ENCODE measurements at regions not wholly inside any gene's neighbourhood (a gene's known extent, or its start where the extent isn't known, plus 50 kb on each side); places are given as distances from the start of the nearest gene placed in this dataset.
A peak's percentile ranks its signal among the peaks of the same experiment; 100 is the strongest.

GRCh38 chr20:51969191-51969590 is 166.9 kb upstream of the SALL4 start:
- no peak overlapping the region for H3K9ac ChIP-seq (ENCODE audit: low read depth in 1 of 2, low read length in 2 of 2)
- H3K27ac ChIP-seq (ENCODE audit: low read depth in 2 of 2, low read length in 2 of 2) = no peak overlapping the region
- H3K9me3 ChIP-seq (ENCODE audit: control insufficient read depth in 2 of 2, low read length in 2 of 2) = no peaks in the 10 kb centered on the region
- H3K4me1 ChIP-seq (ENCODE audit: control insufficient read depth in 2 of 2, insufficient read depth in 2 of 2, low read length in 2 of 2) = no peaks in the 10 kb centered on the region
- H3K36me3 ChIP-seq (ENCODE audit: control insufficient read depth in 2 of 2, insufficient read depth in 2 of 2, low read length in 2 of 2) = no peaks in the 10 kb centered on the region
- no peak overlapping the region for H3K4me3 ChIP-seq (ENCODE audit: low read length in 2 of 2)
- no peaks in the 10 kb centered on the region for H3K27me3 ChIP-seq (ENCODE audit: control insufficient read depth in 2 of 2, insufficient read depth in 2 of 2, low read length in 2 of 2)

GRCh38 chr20:51968151-51968550 is 165.8 kb upstream of the SALL4 start:
- Histone ChIP-seq H3K4me3 (ENCODE audit: low read length in 2 of 2) (no peak overlapping the region), H3K9me3 (ENCODE audit: control insufficient read depth in 2 of 2, low read length in 2 of 2) (no peaks in the 10 kb centered on the region), H3K36me3 (ENCODE audit: control insufficient read depth in 2 of 2, insufficient read depth in 2 of 2, low read length in 2 of 2) (no peaks in the 10 kb centered on the region), H3K27ac (ENCODE audit: low read depth in 2 of 2, low read length in 2 of 2) (no peak overlapping the region), H3K4me1 (ENCODE audit: control insufficient read depth in 2 of 2, insufficient read depth in 2 of 2, low read length in 2 of 2) (no peaks in the 10 kb centered on the region), H3K27me3 (ENCODE audit: control insufficient read depth in 2 of 2, insufficient read depth in 2 of 2, low read length in 2 of 2) (no peaks in the 10 kb centered on the region), H3K9ac (ENCODE audit: low read depth in 1 of 2, low read length in 2 of 2) (no peak overlapping the region)

- no peak overlapping the region for H3K27ac ChIP-seq (ENCODE audit: low read depth in 2 of 2, low read length in 2 of 2)
- no peaks in the 10 kb centered on the region for H3K4me1 ChIP-seq (ENCODE audit: control insufficient read depth in 2 of 2, insufficient read depth in 2 of 2, low read length in 2 of 2)
- H3K36me3 ChIP-seq (ENCODE audit: control insufficient read depth in 2 of 2, insufficient read depth in 2 of 2, low read length in 2 of 2) = no peaks in the 10 kb centered on the region
- no peaks in the 10 kb centered on the region for H3K9me3 ChIP-seq (ENCODE audit: control insufficient read depth in 2 of 2, low read length in 2 of 2)
- H3K9ac ChIP-seq (ENCODE audit: low read depth in 1 of 2, low read length in 2 of 2) = no peak overlapping the region
- no peaks in the 10 kb centered on the region for H3K27me3 ChIP-seq (ENCODE audit: control insufficient read depth in 2 of 2, insufficient read depth in 2 of 2, low read length in 2 of 2)
- no peak overlapping the region for H3K4me3 ChIP-seq (ENCODE audit: low read length in 2 of 2)
Observed at GRCh38 chr20:51966296-51966971, 164.1 kb upstream of the SALL4 start.

GRCh38 chr20:51961964-51962761 is 159.8 kb upstream of the SALL4 start:
- Histone ChIP-seq H3K9me3 (ENCODE audit: control insufficient read depth in 2 of 2, low read length in 2 of 2) (no peaks in the 10 kb centered on the region), H3K9ac (ENCODE audit: low read depth in 1 of 2, low read length in 2 of 2) (no peak overlapping the region), H3K27ac (ENCODE audit: low read depth in 2 of 2, low read length in 2 of 2) (no peak overlapping the region), H3K36me3 (ENCODE audit: control insufficient read depth in 2 of 2, insufficient read depth in 2 of 2, low read length in 2 of 2) (no peaks in the 10 kb centered on the region), H3K27me3 (ENCODE audit: control insufficient read depth in 2 of 2, insufficient read depth in 2 of 2, low read length in 2 of 2) (peaks cover 0 to 3% of the 10 kb centered on the region in 2 donors), H3K4me3 (ENCODE audit: low read length in 2 of 2) (no peak overlapping the region), H3K4me1 (ENCODE audit: control insufficient read depth in 2 of 2, insufficient read depth in 2 of 2, low read length in 2 of 2) (peaks cover 0 to 5% of the 10 kb centered on the region in 2 donors)

GRCh38 chr20:51960047-51960675 is 157.8 kb upstream of the SALL4 start:
- H3K36me3 ChIP-seq (ENCODE audit: control insufficient read depth in 2 of 2, insufficient read depth in 2 of 2, low read length in 2 of 2) = no peaks in the 10 kb centered on the region
- H3K9me3 ChIP-seq (ENCODE audit: control insufficient read depth in 2 of 2, low read length in 2 of 2) = no peaks in the 10 kb centered on the region

GRCh38 chr20:51959066-51959542 is 156.8 kb upstream of the SALL4 start:
- Histone ChIP-seq H3K27me3 (ENCODE audit: control insufficient read depth in 2 of 2, insufficient read depth in 2 of 2, low read length in 2 of 2) (peaks cover 0 to 3% of the 10 kb centered on the region in 2 donors), H3K9me3 (ENCODE audit: control insufficient read depth in 2 of 2, low read length in 2 of 2) (no peaks in the 10 kb centered on the region), H3K36me3 (ENCODE audit: control insufficient read depth in 2 of 2, insufficient read depth in 2 of 2, low read length in 2 of 2) (no peaks in the 10 kb centered on the region), H3K4me3 (ENCODE audit: low read length in 2 of 2) (no peak overlapping the region), H3K9ac (ENCODE audit: low read depth in 1 of 2, low read length in 2 of 2) (no peak overlapping the region), H3K27ac (ENCODE audit: low read depth in 2 of 2, low read length in 2 of 2) (no peak overlapping the region), H3K4me1 (ENCODE audit: control insufficient read depth in 2 of 2, insufficient read depth in 2 of 2, low read length in 2 of 2) (peaks cover 0 to 5% of the 10 kb centered on the region in 2 donors)

More at GRCh38 chr20:51960047-51960675, 157.8 kb upstream of the SALL4 start:
- H3K4me1 ChIP-seq (ENCODE audit: control insufficient read depth in 2 of 2, insufficient read depth in 2 of 2, low read length in 2 of 2) = peaks cover 0 to 5% of the 10 kb centered on the region in 2 donors
- H3K4me3 ChIP-seq (ENCODE audit: low read length in 2 of 2) = peak overlapping the region in 1 of 2 donors; percentile 22
- H3K27ac ChIP-seq (ENCODE audit: low read depth in 2 of 2, low read length in 2 of 2) = no peak overlapping the region
- peaks cover 0 to 3% of the 10 kb centered on the region in 2 donors for H3K27me3 ChIP-seq (ENCODE audit: control insufficient read depth in 2 of 2, insufficient read depth in 2 of 2, low read length in 2 of 2)
- no peak overlapping the region for H3K9ac ChIP-seq (ENCODE audit: low read depth in 1 of 2, low read length in 2 of 2)

GRCh38 chr20:51958099-51959065 is 156.1 kb upstream of the SALL4 start:
- H3K4me3 ChIP-seq (ENCODE audit: low read length in 2 of 2) = no peak overlapping the region
- H3K9me3 ChIP-seq (ENCODE audit: control insufficient read depth in 2 of 2, low read length in 2 of 2) = no peaks in the 10 kb centered on the region
- H3K9ac ChIP-seq (ENCODE audit: low read depth in 1 of 2, low read length in 2 of 2) = no peak overlapping the region
- H3K36me3 ChIP-seq (ENCODE audit: control insufficient read depth in 2 of 2, insufficient read depth in 2 of 2, low read length in 2 of 2) = no peaks in the 10 kb centered on the region
- peaks cover 0 to 3% of the 10 kb centered on the region in 2 donors for H3K27me3 ChIP-seq (ENCODE audit: control insufficient read depth in 2 of 2, insufficient read depth in 2 of 2, low read length in 2 of 2)
- H3K4me1 ChIP-seq (ENCODE audit: control insufficient read depth in 2 of 2, insufficient read depth in 2 of 2, low read length in 2 of 2) = peaks cover 0 to 5% of the 10 kb centered on the region in 2 donors
- H3K27ac ChIP-seq (ENCODE audit: low read depth in 2 of 2, low read length in 2 of 2) = no peak overlapping the region

GRCh38 chr20:51955756-51956155 is 153.4 kb upstream of the SALL4 start:
- no peak overlapping the region for H3K9ac ChIP-seq (ENCODE audit: low read depth in 1 of 2, low read length in 2 of 2)
- H3K27me3 ChIP-seq (ENCODE audit: control insufficient read depth in 2 of 2, insufficient read depth in 2 of 2, low read length in 2 of 2) = peaks cover 0 to 3% of the 10 kb centered on the region in 2 donors
- H3K4me3 ChIP-seq (ENCODE audit: low read length in 2 of 2) = no peak overlapping the region
- H3K27ac ChIP-seq (ENCODE audit: low read depth in 2 of 2, low read length in 2 of 2) = no peak overlapping the region
- peaks cover 0 to 5% of the 10 kb centered on the region in 2 donors for H3K4me1 ChIP-seq (ENCODE audit: control insufficient read depth in 2 of 2, insufficient read depth in 2 of 2, low read length in 2 of 2)
- H3K36me3 ChIP-seq (ENCODE audit: control insufficient read depth in 2 of 2, insufficient read depth in 2 of 2, low read length in 2 of 2) = no peaks in the 10 kb centered on the region
- no peaks in the 10 kb centered on the region for H3K9me3 ChIP-seq (ENCODE audit: control insufficient read depth in 2 of 2, low read length in 2 of 2)

GRCh38 chr20:51953731-51954340 is 151.5 kb upstream of the SALL4 start:
- no peaks in the 10 kb centered on the region for H3K4me1 ChIP-seq (ENCODE audit: control insufficient read depth in 2 of 2, insufficient read depth in 2 of 2, low read length in 2 of 2)
- H3K4me3 ChIP-seq (ENCODE audit: low read length in 2 of 2) = no peak overlapping the region
- H3K9me3 ChIP-seq (ENCODE audit: control insufficient read depth in 2 of 2, low read length in 2 of 2) = no peaks in the 10 kb centered on the region
- no peaks in the 10 kb centered on the region for H3K27me3 ChIP-seq (ENCODE audit: control insufficient read depth in 2 of 2, insufficient read depth in 2 of 2, low read length in 2 of 2)
- no peak overlapping the region for H3K27ac ChIP-seq (ENCODE audit: low read depth in 2 of 2, low read length in 2 of 2)
- H3K36me3 ChIP-seq (ENCODE audit: control insufficient read depth in 2 of 2, insufficient read depth in 2 of 2, low read length in 2 of 2) = no peaks in the 10 kb centered on the region
- no peak overlapping the region for H3K9ac ChIP-seq (ENCODE audit: low read depth in 1 of 2, low read length in 2 of 2)

Data from mucosa of rectum (tissue), 2 donors.